Astrocyte (in vitro differentiated cells and primary cell): ENCODE measurements at regions not wholly inside any gene's neighbourhood (a gene's known extent, or its start where the extent isn't known, plus 50 kb on each side); places are given as distances from the start of the nearest gene placed in this dataset.

ENCODE experiments used
- EZH2 ChIP-seq: IDR thresholded peaks from 2 replicates; pipeline ENCODE4 v1.6.1; 2012; ENCODE audit warnings: mild to moderate bottlenecking, low read length, inconsistent platforms; ENCODE audit not compliant: insufficient read depth
- TF ChIP-seq, protein P1 (sequence below): IDR thresholded peaks from 2 replicates; pipeline ENCODE4 v1.5.1; 2011; ENCODE audit warnings: low read depth, mild to moderate bottlenecking, inconsistent platforms, low read length, moderate library complexity; ENCODE audit not compliant: insufficient read depth

DNA sequence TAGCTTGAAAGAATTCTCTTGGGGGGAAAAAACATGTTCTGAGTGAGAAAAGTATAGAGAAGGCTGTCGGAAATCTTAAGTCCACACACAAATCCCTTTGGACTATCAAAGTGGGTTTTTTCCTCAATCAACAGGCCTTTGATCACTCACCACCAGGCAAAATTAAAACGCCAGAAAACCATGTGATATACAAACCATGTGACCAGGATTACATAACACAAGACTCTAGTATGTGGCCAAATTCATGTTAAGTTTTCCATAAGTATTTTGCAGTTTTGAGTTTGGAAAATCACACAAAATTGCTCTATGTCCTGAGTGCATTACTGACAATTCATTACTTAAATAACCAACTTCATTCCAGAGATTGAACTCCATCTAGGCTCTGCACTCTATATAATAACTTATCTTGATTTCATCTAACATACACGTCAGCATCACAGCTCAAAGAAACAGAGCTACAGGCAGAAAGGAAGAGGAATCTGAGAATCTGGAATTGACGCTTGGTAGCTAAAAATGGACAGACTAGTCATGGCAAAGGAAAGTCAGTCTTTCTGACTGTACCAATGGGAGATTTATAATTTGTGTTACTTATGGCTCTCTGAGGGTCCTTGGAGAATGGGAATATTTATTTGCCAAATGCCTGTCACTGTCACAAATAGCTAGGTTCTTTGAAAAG, 383.5 kb downstream of the SFMBT2 start:
- TF ChIP-seq, protein P1, sequence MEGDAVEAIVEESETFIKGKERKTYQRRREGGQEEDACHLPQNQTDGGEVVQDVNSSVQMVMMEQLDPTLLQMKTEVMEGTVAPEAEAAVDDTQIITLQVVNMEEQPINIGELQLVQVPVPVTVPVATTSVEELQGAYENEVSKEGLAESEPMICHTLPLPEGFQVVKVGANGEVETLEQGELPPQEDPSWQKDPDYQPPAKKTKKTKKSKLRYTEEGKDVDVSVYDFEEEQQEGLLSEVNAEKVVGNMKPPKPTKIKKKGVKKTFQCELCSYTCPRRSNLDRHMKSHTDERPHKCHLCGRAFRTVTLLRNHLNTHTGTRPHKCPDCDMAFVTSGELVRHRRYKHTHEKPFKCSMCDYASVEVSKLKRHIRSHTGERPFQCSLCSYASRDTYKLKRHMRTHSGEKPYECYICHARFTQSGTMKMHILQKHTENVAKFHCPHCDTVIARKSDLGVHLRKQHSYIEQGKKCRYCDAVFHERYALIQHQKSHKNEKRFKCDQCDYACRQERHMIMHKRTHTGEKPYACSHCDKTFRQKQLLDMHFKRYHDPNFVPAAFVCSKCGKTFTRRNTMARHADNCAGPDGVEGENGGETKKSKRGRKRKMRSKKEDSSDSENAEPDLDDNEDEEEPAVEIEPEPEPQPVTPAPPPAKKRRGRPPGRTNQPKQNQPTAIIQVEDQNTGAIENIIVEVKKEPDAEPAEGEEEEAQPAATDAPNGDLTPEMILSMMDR, result no peak
- TF ChIP-seq EZH2, result no peak
